Ishikawa (cell line): ENCODE measurements at regions not wholly inside any gene's neighbourhood (a gene's known extent, or its start where the extent isn't known, plus 50 kb on each side); places are given as distances from the start of the nearest gene placed in this dataset.

Experiments
- CEBPB ChIP-seq: IDR thresholded peaks from 2 replicates; pipeline ENCODE4 v1.6.1; 2012
- CREB1 ChIP-seq: IDR thresholded peaks from 2 replicates; pipeline ENCODE4 v1.6.1; 2012; ENCODE audit warnings: low read depth
- EGR1 ChIP-seq: IDR thresholded peaks from 2 replicates; pipeline ENCODE4 v1.6.1; 2012
- EP300 ChIP-seq: IDR thresholded peaks from 2 replicates; pipeline ENCODE4 v1.6.1; 2012; ENCODE audit warnings: borderline replicate concordance
- FOXM1 ChIP-seq: IDR thresholded peaks from 2 replicates; pipeline ENCODE4 v1.6.1; 2012; ENCODE audit warnings: low read depth, borderline replicate concordance
- MAX ChIP-seq: IDR thresholded peaks from 2 replicates; pipeline ENCODE4 v1.6.1; 2012
- NFIC ChIP-seq: IDR thresholded peaks from 2 replicates; pipeline ENCODE4 v1.6.1; 2012
- RAD21 ChIP-seq: IDR thresholded peaks from 2 replicates; pipeline ENCODE4 v1.6.1; 2012; ENCODE audit warnings: low read depth
- REST ChIP-seq: IDR thresholded peaks from 2 replicates; pipeline ENCODE4 v1.6.1; 2012; ENCODE audit warnings: low read depth, mild to moderate bottlenecking
- TAF1 ChIP-seq: IDR thresholded peaks from 2 replicates; pipeline ENCODE4 v1.6.1; 2012; ENCODE audit warnings: low read depth, mild to moderate bottlenecking
- TCF12 ChIP-seq: IDR thresholded peaks from 2 replicates; pipeline ENCODE4 v1.6.1; 2012; ENCODE audit warnings: low read depth
- TEAD4 ChIP-seq: IDR thresholded peaks from 2 replicates; pipeline ENCODE4 v1.6.1; 2012
- USF1 ChIP-seq: IDR thresholded peaks from 2 replicates; pipeline ENCODE4 v1.6.1; 2012
- YY1 ChIP-seq: IDR thresholded peaks from 2 replicates; pipeline ENCODE4 v1.6.1; 2012; ENCODE audit warnings: low read depth
- ZBTB7A ChIP-seq: IDR thresholded peaks from 2 replicates; pipeline ENCODE4 v1.6.1; 2012; ENCODE audit warnings: low read depth

- TF ChIP-seq ZBTB7A = no peak
Observed at GRCh38 chr6:105507811-105508210, 104.9 kb upstream of the PREP start.

- TF ChIP-seq TAF1 (no peak), ZBTB7A (no peak), REST (no peak), MAX (no peak), USF1 (no peak), CREB1 (no peak), TEAD4 (no peak), EP300 (no peak), NFIC (no peak)
Observed at GRCh38 chr6:105504706-105505105, 101.8 kb upstream of the PREP start.

GRCh38 chr6:105503641-105504040, 100.8 kb upstream of the PREP start:
- TF ChIP-seq MAX (no peak), EP300 (no peak), CREB1 (no peak), EGR1 (no peak), TAF1 (no peak), CEBPB (no peak), YY1 (no peak), FOXM1 (no peak), REST (no peak), USF1 (no peak), TCF12 (no peak), NFIC (no peak), ZBTB7A (no peak), TEAD4 (no peak), RAD21 (no peak)

- TF ChIP-seq TEAD4 (no peak), EP300 (no peak), MAX (no peak)
Observed at GRCh38 chr6:105501826-105502344, 99.0 kb upstream of the PREP start.

GRCh38 chr6:105501246-105501645, 98.4 kb upstream of the PREP start:
- TF ChIP-seq NFIC (no peak), FOXM1 (no peak), CEBPB (no peak), ZBTB7A (no peak), TAF1 (no peak), YY1 (no peak)

- TF ChIP-seq USF1 (no peak), FOXM1 (no peak), YY1 (no peak), RAD21 (no peak), EGR1 (no peak), MAX (no peak), CEBPB (no peak), ZBTB7A (no peak), TEAD4 (no peak), CREB1 (no peak)
Observed at GRCh38 chr6:105500693-105501092, 97.8 kb upstream of the PREP start.
